Activated CD4-positive, alpha-beta T cell treated with anti-CD3 and anti-CD28 coated beads, Interleukin-2, amount 10 ng/mL, durations not matched to agents 24 days and 14 days (primary cell): ENCODE measurements at regions not wholly inside any gene's neighbourhood (a gene's known extent, or its start where the extent isn't known, plus 50 kb on each side); places are given as distances from the start of the nearest gene placed in this dataset.

Experiments
- DNase-seq: peaks from one replicate; pipeline ENCODE4 v3.0.0; 2022
- H3K27ac Mint-ChIP-seq: one replicate; pipeline ENCODE4 v1.8.0; 2022; ENCODE audit warnings: mild to moderate bottlenecking, mixed read lengths
- H3K27me3 Mint-ChIP-seq: one replicate; pipeline ENCODE4 v1.8.0; 2022; ENCODE audit warnings: mixed read lengths
- H3K36me3 Mint-ChIP-seq: one replicate; pipeline ENCODE4 v1.8.0; 2022; ENCODE audit warnings: low read depth, mild to moderate bottlenecking, mixed read lengths
- H3K4me1 Mint-ChIP-seq: one replicate; pipeline ENCODE4 v1.8.0; 2021; ENCODE audit warnings: mixed read lengths
- H3K4me3 Mint-ChIP-seq: one replicate; pipeline ENCODE4 v1.8.0; 2022; ENCODE audit warnings: mild to moderate bottlenecking, moderate library complexity, mixed read lengths
- H3K9me3 Mint-ChIP-seq: one replicate; pipeline ENCODE4 v1.8.0; 2021; ENCODE audit warnings: mixed read lengths
- intact Hi-C: fragments of 100-400 bp; cut with micrococcal nuclease; formaldehyde crosslinking; loops from one replicate; pipeline ENCODE4 v1.15.1; 2023

DNA sequence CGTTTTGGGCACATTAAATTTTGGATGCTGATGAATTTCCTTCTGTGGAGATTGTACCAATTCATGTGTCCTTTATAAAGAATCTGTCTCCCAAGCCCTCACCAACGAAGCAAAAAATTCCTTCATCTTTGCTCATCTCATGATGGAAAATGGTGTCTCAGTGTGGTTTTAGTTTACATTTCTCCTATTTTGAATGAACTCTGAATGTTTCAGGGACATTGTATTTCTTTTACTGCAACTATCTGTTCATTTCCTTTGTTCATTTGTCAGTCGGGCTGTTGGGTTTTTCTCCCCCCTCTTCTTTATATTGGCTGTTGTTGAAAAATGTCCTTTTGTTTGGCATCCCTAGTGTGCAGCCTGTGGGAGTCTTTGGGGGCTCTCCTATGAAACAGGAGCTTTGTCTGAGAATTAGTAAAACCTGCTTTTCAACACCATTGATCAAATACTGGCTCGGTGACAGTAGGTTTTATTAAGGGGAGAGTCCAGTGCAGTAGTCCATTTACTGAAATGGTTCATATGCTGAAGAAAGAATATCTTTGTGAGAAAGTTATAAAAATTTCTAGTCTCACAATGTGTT is 91.3 kb upstream of the C1QTNF9B start:
- no peak overlapping the region for H3K27ac Mint-ChIP-seq

GRCh38 chr13:23990455-23990854 is 93.2 kb upstream of the C1QTNF9B start:
- intact Hi-C loops = no loop called here
- H3K27me3 Mint-ChIP-seq = peaks cover 40% of the 10 kb centered on the region
- DNase-seq = no peak
- H3K36me3 Mint-ChIP-seq = no peaks in the 10 kb centered on the region
- no peak overlapping the region for H3K27ac Mint-ChIP-seq
- no peaks in the 10 kb centered on the region for H3K9me3 Mint-ChIP-seq
- H3K4me1 Mint-ChIP-seq = peaks cover under 1% of the 10 kb centered on the region
- H3K4me3 Mint-ChIP-seq = no peak overlapping the region

More for the DNA sequence above, 91.3 kb upstream of the C1QTNF9B start:
- Mint-ChIP-seq H3K36me3 (no peaks in the 10 kb centered on the region), H3K27me3 (peaks cover 41% of the 10 kb centered on the region), H3K4me3 (no peak overlapping the region), H3K4me1 (no peaks in the 10 kb centered on the region), H3K9me3 (no peaks in the 10 kb centered on the region)
- DNase-seq = no peak
- intact Hi-C loops = no loop called here

DNA sequence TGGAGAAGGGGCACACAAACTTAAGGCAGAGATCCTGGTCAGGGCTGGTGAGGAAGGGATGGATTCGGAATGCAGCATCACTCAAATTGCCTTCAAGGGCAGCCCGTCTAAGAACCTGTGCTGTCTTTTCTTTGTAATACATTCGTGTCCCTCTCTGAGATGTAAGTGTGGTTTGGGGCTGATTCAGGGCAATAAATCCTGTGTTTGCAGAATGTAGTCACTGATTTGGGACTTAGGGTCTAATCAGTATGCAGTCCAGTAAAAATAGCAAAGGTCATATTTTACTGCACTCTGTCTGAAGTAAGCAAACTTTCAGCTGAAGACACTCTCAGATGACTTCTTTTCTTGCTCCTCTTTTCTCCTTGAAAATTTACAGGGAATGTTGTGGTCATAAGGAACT is 93.8 kb upstream of the C1QTNF9B start:
- Mint-ChIP-seq H3K9me3 (no peaks in the 10 kb centered on the region), H3K4me3 (no peak overlapping the region), H3K4me1 (peaks cover 3% of the 10 kb centered on the region), H3K36me3 (no peaks in the 10 kb centered on the region), H3K27ac (no peak overlapping the region), H3K27me3 (peaks cover 34% of the 10 kb centered on the region)
- intact Hi-C loops = no loop called here
- DNase-seq = no peak

DNA sequence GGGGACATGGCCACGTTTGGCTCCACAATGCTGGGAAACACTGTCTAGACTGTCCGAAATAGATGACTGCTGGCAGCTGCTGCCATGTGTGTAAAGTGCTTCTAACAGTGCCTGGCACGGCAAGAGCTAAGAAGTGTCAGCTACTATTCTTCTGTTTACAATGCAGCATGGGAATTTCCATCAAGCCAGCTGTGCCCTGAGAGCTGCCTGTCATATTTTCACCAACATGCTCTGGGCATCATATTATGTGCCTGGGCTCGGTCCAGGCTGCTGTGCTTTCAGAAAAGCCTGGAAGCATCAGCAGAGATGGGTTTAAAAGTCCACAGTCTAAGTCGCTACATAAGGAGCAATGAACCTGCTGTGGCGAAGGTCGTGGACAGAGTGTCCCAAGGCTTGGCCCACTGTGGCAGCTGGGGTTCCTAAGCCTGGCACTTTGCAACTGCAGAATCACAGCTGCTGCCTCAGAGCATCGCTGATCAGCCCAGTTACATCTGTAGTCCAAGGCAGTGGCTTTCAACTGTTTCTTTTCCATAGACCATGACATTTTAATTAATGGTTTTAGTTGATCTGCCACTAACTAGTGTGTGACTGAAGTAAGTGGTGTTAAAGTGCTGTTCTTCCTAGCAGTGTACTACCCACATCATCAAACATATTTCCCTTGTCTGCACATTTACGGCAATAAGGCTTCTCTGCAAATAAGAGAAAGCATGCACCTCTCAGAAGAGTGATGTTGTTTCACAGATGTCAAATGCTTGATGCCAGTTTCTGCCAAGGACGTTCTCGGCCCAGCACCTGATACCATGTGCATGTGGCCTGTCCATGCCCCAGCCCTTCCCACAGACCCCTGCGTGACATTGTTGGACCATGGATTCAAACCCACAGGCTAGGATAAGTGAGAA is 95.7 kb upstream of the C1QTNF9B start:
- Mint-ChIP-seq H3K27ac (no peak overlapping the region), H3K9me3 (no peaks in the 10 kb centered on the region), H3K36me3 (no peaks in the 10 kb centered on the region), H3K4me3 (no peak overlapping the region), H3K27me3 (peaks cover 32% of the 10 kb centered on the region), H3K4me1 (peaks cover 3% of the 10 kb centered on the region)
- no peak for DNase-seq
- intact Hi-C loops = no loop called here

DNA sequence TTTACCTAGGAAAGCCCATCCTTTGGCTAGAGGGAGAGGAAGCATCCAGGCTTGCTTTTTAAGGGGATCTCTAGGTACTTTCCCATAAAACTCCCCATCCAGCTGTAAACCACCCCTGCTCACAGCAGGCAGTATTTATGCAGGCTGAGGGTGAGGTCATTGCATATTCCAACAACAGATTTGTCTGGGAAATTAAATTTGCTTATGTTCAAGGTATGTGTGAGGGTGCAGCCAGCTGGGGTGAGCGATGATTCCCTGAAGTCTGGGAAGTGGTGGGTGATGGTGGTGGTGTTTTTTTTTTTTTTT is 96.3 kb upstream of the C1QTNF9B start:
- intact Hi-C loops = no loop called here
- Mint-ChIP-seq H3K27ac (no peak overlapping the region), H3K36me3 (no peaks in the 10 kb centered on the region), H3K4me3 (no peak overlapping the region), H3K4me1 (peaks cover 3% of the 10 kb centered on the region), H3K9me3 (no peaks in the 10 kb centered on the region), H3K27me3 (peaks cover 30% of the 10 kb centered on the region)
- no peak for DNase-seq

DNA sequence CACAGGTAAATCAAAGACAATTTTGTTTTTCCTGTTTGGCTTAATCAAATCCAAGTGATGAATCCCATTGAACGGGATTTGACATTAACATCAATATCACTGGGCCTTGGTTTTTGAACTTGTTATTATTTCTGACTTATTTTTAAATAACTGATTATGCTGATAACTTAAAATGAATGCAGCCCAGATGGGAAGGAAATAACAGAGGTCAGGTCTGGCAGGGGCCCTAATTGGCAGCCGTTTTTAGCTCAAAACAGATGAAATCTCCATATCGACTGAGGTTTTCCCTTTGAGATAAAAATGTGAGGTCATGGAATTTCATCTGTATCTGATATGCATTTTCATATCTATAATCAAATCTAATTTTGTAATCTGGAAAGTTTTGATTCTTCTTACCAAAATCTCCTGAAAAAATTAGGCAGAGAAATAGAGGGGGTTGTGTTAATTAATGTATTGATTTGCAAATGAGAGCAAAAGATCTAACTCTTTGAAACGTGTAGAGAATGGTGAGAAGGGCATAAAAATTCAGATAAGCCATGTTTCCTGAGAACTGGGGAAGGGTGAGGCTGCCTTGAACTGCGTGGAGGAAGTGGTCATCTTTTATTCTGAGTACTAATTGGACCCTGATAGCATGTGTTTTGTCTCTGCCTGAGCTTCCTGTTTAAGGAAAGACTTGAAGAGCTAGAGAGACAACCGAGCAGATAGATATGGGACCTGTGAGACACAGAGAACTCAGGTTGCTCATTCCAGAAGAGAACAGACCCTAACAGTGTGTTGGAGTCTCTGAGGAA is 98.2 kb upstream of the C1QTNF9B start:
- no peak for DNase-seq
- Mint-ChIP-seq H3K36me3 (no peaks in the 10 kb centered on the region), H3K4me1 (peaks cover 3% of the 10 kb centered on the region), H3K27ac (no peak overlapping the region), H3K4me3 (no peak overlapping the region), H3K27me3 (peaks cover 20% of the 10 kb centered on the region), H3K9me3 (no peaks in the 10 kb centered on the region)
- intact Hi-C loops = no loop called here

DNA sequence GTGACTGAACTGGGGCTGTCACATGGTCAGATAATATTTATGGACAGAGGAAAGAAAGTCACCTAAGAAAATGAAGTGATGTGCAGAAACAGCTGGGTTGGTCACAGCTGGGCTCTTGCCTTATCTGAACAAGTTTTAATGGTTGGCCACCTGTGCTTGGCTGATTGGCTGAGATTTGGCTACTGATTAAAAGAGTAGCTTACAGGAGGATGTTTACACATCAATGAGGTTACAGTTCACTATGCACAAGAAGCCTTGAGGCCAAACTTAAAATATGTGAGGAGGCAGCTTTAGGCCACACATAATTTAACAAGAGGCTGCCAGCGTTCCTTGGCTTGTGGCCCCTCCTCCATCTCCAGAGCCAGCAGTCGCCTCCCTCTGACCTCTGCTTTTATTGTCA is 99.2 kb upstream of the C1QTNF9B start:
- Mint-ChIP-seq H3K9me3 (no peaks in the 10 kb centered on the region), H3K4me1 (peaks cover 3% of the 10 kb centered on the region), H3K27me3 (peaks cover 13% of the 10 kb centered on the region), H3K4me3 (no peak overlapping the region), H3K27ac (no peak overlapping the region), H3K36me3 (no peaks in the 10 kb centered on the region)
- no peak for DNase-seq
- intact Hi-C loops = no loop called here

GRCh38 chr13:23999424-23999823 is 102.1 kb upstream of the C1QTNF9B start:
- no peaks in the 10 kb centered on the region for H3K9me3 Mint-ChIP-seq
- intact Hi-C loops = no loop called here
- no peak overlapping the region for H3K4me3 Mint-ChIP-seq
- no peaks in the 10 kb centered on the region for H3K36me3 Mint-ChIP-seq
- peaks cover 15% of the 10 kb centered on the region for H3K27me3 Mint-ChIP-seq
- DNase-seq = no peak
- H3K27ac Mint-ChIP-seq = no peak overlapping the region
- H3K4me1 Mint-ChIP-seq = peaks cover 3% of the 10 kb centered on the region

GRCh38 chr13:24002206-24002815 is 105.0 kb upstream of the C1QTNF9B start:
- H3K4me1 Mint-ChIP-seq = no peaks in the 10 kb centered on the region
- intact Hi-C loops = no loop called here
- no peak overlapping the region for H3K4me3 Mint-ChIP-seq
- DNase-seq = no peak
- H3K36me3 Mint-ChIP-seq = no peaks in the 10 kb centered on the region
- no peak overlapping the region for H3K27ac Mint-ChIP-seq
- peaks cover 22% of the 10 kb centered on the region for H3K27me3 Mint-ChIP-seq
- H3K9me3 Mint-ChIP-seq = no peaks in the 10 kb centered on the region

DNA sequence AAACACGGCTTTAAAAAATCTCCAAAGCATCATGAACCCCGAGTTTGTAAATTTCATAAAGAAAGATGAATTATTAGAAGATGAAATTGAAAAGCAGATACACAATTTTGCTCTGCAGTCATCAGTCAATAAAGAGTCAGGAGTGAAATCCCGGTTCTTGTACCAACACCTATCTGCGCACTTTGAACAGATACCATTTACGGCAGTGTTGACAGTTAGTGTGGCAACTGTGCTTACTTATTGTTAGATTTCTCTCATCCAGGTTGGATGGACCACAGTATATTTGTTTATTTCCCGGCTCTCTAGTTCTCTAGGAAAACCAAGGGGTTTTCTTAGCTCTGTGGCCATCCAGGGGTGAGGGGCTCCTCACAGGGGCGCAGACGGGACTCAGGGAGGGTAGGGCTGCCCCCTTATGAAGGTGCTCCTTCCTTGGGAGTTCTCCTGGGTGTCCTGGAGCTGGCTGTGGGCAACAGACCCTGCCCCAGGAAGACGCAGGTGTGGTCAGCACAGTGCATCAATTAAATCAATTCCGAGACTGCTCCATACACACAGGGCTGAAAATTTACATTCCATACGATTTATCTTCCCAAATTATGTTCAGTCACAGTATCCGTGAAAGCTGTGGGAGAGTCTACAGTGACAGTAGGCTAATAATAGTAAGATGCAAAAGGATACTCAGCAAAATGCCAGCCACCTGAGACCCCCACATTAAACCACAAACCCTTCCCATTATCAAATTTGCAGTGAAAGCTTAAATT is 107.0 kb upstream of the C1QTNF9B start:
- Mint-ChIP-seq H3K27me3 (peaks cover 22% of the 10 kb centered on the region), H3K4me3 (no peak overlapping the region)

DNA sequence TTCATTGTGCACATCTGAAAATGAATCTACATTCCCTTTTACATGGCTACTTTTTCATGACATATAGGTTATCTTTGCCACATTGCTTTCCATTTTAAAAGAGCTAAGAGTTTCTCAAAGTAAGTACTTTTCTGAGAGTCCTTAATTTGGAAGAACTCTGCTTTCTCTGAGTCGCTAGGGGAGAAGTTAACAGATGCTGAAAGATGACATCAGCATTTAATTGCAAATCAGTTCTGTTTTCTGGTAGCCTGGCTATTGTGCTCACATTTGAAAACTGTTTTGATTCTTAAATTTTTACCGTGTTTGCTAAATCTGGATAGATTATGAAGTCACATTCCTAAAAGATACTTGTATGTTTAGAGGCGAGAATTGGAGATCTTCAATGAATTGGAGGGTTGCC is 107.7 kb upstream of the C1QTNF9B start:
- no peak overlapping the region for H3K27ac Mint-ChIP-seq
- DNase-seq = no peak
- no peaks in the 10 kb centered on the region for H3K9me3 Mint-ChIP-seq
- no peaks in the 10 kb centered on the region for H3K36me3 Mint-ChIP-seq
- intact Hi-C loops = no loop called here
- peaks cover 22% of the 10 kb centered on the region for H3K27me3 Mint-ChIP-seq
- H3K4me3 Mint-ChIP-seq = no peak overlapping the region
- no peaks in the 10 kb centered on the region for H3K4me1 Mint-ChIP-seq

More for the DNA sequence above, 107.0 kb upstream of the C1QTNF9B start:
- DNase-seq = no peak
- no peaks in the 10 kb centered on the region for H3K4me1 Mint-ChIP-seq
- H3K27ac Mint-ChIP-seq = no peak overlapping the region
- H3K9me3 Mint-ChIP-seq = no peaks in the 10 kb centered on the region
- intact Hi-C loops = no loop called here
- H3K36me3 Mint-ChIP-seq = no peaks in the 10 kb centered on the region

- H3K27me3 Mint-ChIP-seq = peaks cover 27% of the 10 kb centered on the region
Measured at GRCh38 chr13:24005755-24006281, 108.5 kb upstream of the C1QTNF9B start.

GRCh38 chr13:24006520-24007248 is 109.4 kb upstream of the C1QTNF9B start:
- no peak for DNase-seq
- Mint-ChIP-seq H3K27ac (no peak overlapping the region), H3K4me3 (no peak overlapping the region), H3K36me3 (no peaks in the 10 kb centered on the region), H3K4me1 (no peaks in the 10 kb centered on the region), H3K27me3 (peaks cover 28% of the 10 kb centered on the region), H3K9me3 (no peaks in the 10 kb centered on the region)
- intact Hi-C loops = no loop called here

More at GRCh38 chr13:24005755-24006281, 108.5 kb upstream of the C1QTNF9B start:
- Mint-ChIP-seq H3K36me3 (no peaks in the 10 kb centered on the region), H3K4me1 (no peaks in the 10 kb centered on the region), H3K4me3 (no peak overlapping the region), H3K9me3 (no peaks in the 10 kb centered on the region), H3K27ac (no peak overlapping the region)
- intact Hi-C loops = no loop called here
- DNase-seq = no peak
